HCT116 (cell line): ENCODE measurements at regions not wholly inside any gene's neighbourhood (a gene's known extent, or its start where the extent isn't known, plus 50 kb on each side); places are given as distances from the start of the nearest gene placed in this dataset.

Experiments used
- ATAC-seq: fragments of 200-7000 bp; cut with Tn5 transposase; 2 replicates; pipeline ENCODE4 v1.9.1; 2020; ENCODE audit warnings: mild to moderate bottlenecking, moderate library complexity
- BruUV-seq: library from RNA; stranded (reverse); fragments of 400-500 nt; replicated peaks from 2 replicates; lab custom pipeline; 2021; lab: Mats Ljungman, UMichigan
- CTCF ChIA-PET: fragments of 300-600 bp; sonication (Branson Sonifier 250); formaldehyde crosslinking; loops from one replicate; lab custom pipeline; 2021; ENCODE audit warnings: antibody characterized with exemption; lab: Charles Lee
- POLR2A ChIA-PET: fragments of 300-600, 350-600 bp; sonication (Branson Sonifier 250); formaldehyde crosslinking; loops from one replicate; lab custom pipeline; 2021; ENCODE audit warnings: antibody characterized with exemption; lab: Charles Lee
- RAD21 ChIA-PET, 2 experiments: fragments of 300-600 bp; sonication (Branson Sonifier 250); formaldehyde crosslinking; loops; one replicate each; lab custom pipeline; 2023; ENCODE audit warnings: low total read pairs in 2 of 2; ENCODE audit not compliant: uncharacterized antibody in 2 of 2, unreplicated experiment in 2 of 2, low non-redundant PET in 1 of 2; lab: Charles Lee
- DNase-seq: peaks from one replicate; pipeline ENCODE4 v3.0.0-alpha.2; 2010; ENCODE audit warnings: low read depth, low spot score
- H2AFZ ChIP-seq: fragments of 200-600 bp; shearing (Covaris generic), sonication (generic); 2 replicates; pipeline ENCODE4 v1.6.1; 2017; ENCODE audit warnings: low read depth, mixed run types, mixed read lengths, antibody characterized with exemption, low read length; ENCODE audit not compliant: poor library complexity, severe bottlenecking
- H3K27ac ChIP-seq: 2 replicates; pipeline ENCODE4 v1.5.1; 2012; ENCODE audit warnings: low read depth, low read length
- H3K27me3 ChIP-seq: fragments of 200-600 bp; sonication (generic); 2 replicates; pipeline ENCODE4 v1.6.1; 2016; ENCODE audit warnings: mixed run types, low read length, mixed read lengths; ENCODE audit not compliant: insufficient read depth
- H3K36me3 ChIP-seq, 2 experiments: fragments of 200-500 bp in 1 of 2; fragments of 200-600 bp in 1 of 2; sonication (Bioruptor generic) in 1 of 2; sonication (generic) in 1 of 2; 2 replicates each; pipeline versions ENCODE4 v1.5.1 to v1.6.1; 2014 to 2016; ENCODE audit warnings: low read length in 2 of 2, inconsistent platforms in 1 of 2, mixed read lengths in 1 of 2, mixed run types in 1 of 2; ENCODE audit not compliant: insufficient read depth in 2 of 2, control insufficient read depth in 1 of 2
- H3K4me1 ChIP-seq, 2 experiments: fragments of 200-600 bp in 1 of 2; sonication (generic) in 1 of 2; 2 replicates each; pipeline versions ENCODE4 v1.5.1 to v1.6.1; 2012 to 2017; ENCODE audit warnings: low read length in 2 of 2, inconsistent platforms in 1 of 2, mild to moderate bottlenecking in 1 of 2, mixed read lengths in 1 of 2, mixed run types in 1 of 2, moderate library complexity in 1 of 2; ENCODE audit not compliant: insufficient read depth in 2 of 2, control insufficient read depth in 1 of 2
- H3K4me2 ChIP-seq: fragments of 200-600 bp; sonication (generic); 2 replicates; pipeline ENCODE4 v1.6.1; 2017; ENCODE audit warnings: mixed run types, low read length, mixed read lengths
- H3K4me3 ChIP-seq, 2 experiments: fragments of 200-600 bp in 1 of 2; sonication (generic) in 1 of 2; replicated peaks in 1 of 2; 2 replicates each; pipeline ENCODE4 v1.5.1; 2011 to 2016; ENCODE audit warnings: low read length in 2 of 2, control low read depth in 1 of 2, low read depth in 1 of 2, mild to moderate bottlenecking in 1 of 2, mixed read lengths in 1 of 2, mixed run types in 1 of 2
- H3K79me2 ChIP-seq: fragments of 200-600 bp; sonication (generic); 2 replicates; pipeline ENCODE4 v1.6.1; 2017; ENCODE audit warnings: mild to moderate bottlenecking, mixed run types, low read length, moderate library complexity, mixed read lengths; ENCODE audit not compliant: insufficient read depth
- H3K9ac ChIP-seq: fragments of 200-600 bp; sonication (generic); 2 replicates; pipeline ENCODE4 v1.6.1; 2016; ENCODE audit warnings: low read length, mixed read lengths
- H3K9me2 ChIP-seq: fragments of 200-600 bp; sonication (generic), shearing (Covaris generic); 2 replicates; pipeline ENCODE4 v1.6.1; 2017; ENCODE audit warnings: mixed run types, mild to moderate bottlenecking, moderate library complexity; ENCODE audit not compliant: insufficient read depth
- H3K9me3 ChIP-seq, 2 experiments: fragments of 200-500 bp in 1 of 2; fragments of 200-600 bp in 1 of 2; sonication (Bioruptor generic) in 1 of 2; sonication (generic) in 1 of 2; 2 replicates each; pipeline ENCODE4 v1.6.1; 2014 to 2017; ENCODE audit warnings: low read length in 2 of 2, mixed read lengths in 2 of 2, inconsistent platforms in 1 of 2, low read depth in 1 of 2, mild to moderate bottlenecking in 1 of 2, mixed run types in 1 of 2, moderate library complexity in 1 of 2; ENCODE audit not compliant: control insufficient read depth in 1 of 2, insufficient read depth in 1 of 2
- H4K20me1 ChIP-seq: fragments of 200-600 bp; sonication (generic), shearing (Covaris generic); 2 replicates; pipeline ENCODE4 v1.6.1; 2017; ENCODE audit warnings: mixed run types, mild to moderate bottlenecking, moderate library complexity; ENCODE audit not compliant: insufficient read depth
- ATF3 ChIP-seq: IDR thresholded peaks from 2 replicates; pipeline ENCODE4 v1.6.1; 2012
- CEBPB ChIP-seq: IDR thresholded peaks from 2 replicates; pipeline ENCODE4 v1.6.1; 2012; ENCODE audit warnings: low read depth
- EGR1 ChIP-seq: IDR thresholded peaks from 2 replicates; pipeline ENCODE4 v1.6.1; 2012; ENCODE audit warnings: low read depth
- ELF1 ChIP-seq: IDR thresholded peaks from 2 replicates; pipeline ENCODE4 v1.6.1; 2012; ENCODE audit warnings: low read depth, borderline replicate concordance
- EZH2 ChIP-seq: fragments of 200-600 bp; sonication (generic); IDR thresholded peaks from 2 replicates; pipeline ENCODE4 v1.6.1; 2017; ENCODE audit warnings: antibody characterized with exemption, mixed run types
- EZH2phosphoT487 ChIP-seq: fragments of 200-600 bp; IDR thresholded peaks from 2 replicates; pipeline ENCODE4 v1.6.1; 2018; ENCODE audit warnings: antibody characterized with exemption, borderline replicate concordance
- FOSL1 ChIP-seq: IDR thresholded peaks from 2 replicates; pipeline ENCODE4 v1.6.1; 2012; ENCODE audit warnings: low read depth
- JUND ChIP-seq: IDR thresholded peaks from 2 replicates; pipeline ENCODE4 v1.6.1; 2012
- POLR2A ChIP-seq: IDR thresholded peaks from 2 replicates; pipeline ENCODE4 v1.7.0; 2011; ENCODE audit warnings: borderline replicate concordance; ENCODE audit not compliant: insufficient read depth, insufficient read length; ENCODE audit errors: extremely low read depth
- RAD21 ChIP-seq: IDR thresholded peaks from 2 replicates; pipeline ENCODE4 v1.6.1; 2012; ENCODE audit warnings: low read depth, mild to moderate bottlenecking
- REST ChIP-seq: IDR thresholded peaks from 2 replicates; pipeline ENCODE4 v1.6.1; 2012; ENCODE audit warnings: low read depth
- SIN3A ChIP-seq: IDR thresholded peaks from 2 replicates; pipeline ENCODE4 v1.6.1; 2012; ENCODE audit warnings: low read depth
- SP1 ChIP-seq: IDR thresholded peaks from 2 replicates; pipeline ENCODE4 v1.6.1; 2012; ENCODE audit warnings: low read depth
- SRF ChIP-seq: IDR thresholded peaks from 2 replicates; pipeline ENCODE4 v1.6.1; 2012; ENCODE audit warnings: low read depth
- TCF7L2 ChIP-seq: IDR thresholded peaks from 2 replicates; pipeline ENCODE4 v1.7.0; 2011; ENCODE audit warnings: borderline replicate concordance, inconsistent platforms; ENCODE audit not compliant: insufficient read depth, insufficient read length; ENCODE audit errors: extremely low read depth
- ZNF274 ChIP-seq: fragments of 200-500 bp; sonication (Bioruptor generic); IDR thresholded peaks from 2 replicates; pipeline ENCODE4 v1.6.1; 2014; ENCODE audit warnings: mild to moderate bottlenecking, low read depth, low read length, inconsistent platforms
- intact Hi-C: fragments of 100-400 bp; cut with micrococcal nuclease; formaldehyde crosslinking; loops from 2 replicates; pipeline ENCODE4 v1.10.0; 2022

- RAD21 ChIA-PET: no interaction called here
- Histone ChIP-seq H3K9me3 (no peaks in the 10 kb centered on the region), H3K9ac (no peak overlapping the region), H2AFZ (no peak overlapping the region), H3K4me3 (no peak overlapping the region), H4K20me1 (no peaks in the 10 kb centered on the region), H3K4me1 (no peaks in the 10 kb centered on the region), H3K4me2 (no peak overlapping the region), H3K79me2 (no peaks in the 10 kb centered on the region)
- no TSS peak for BruUV-seq
- intact Hi-C loops: no loop called here
- ATAC-seq (no peak), DNase-seq (no peak)
- POLR2A ChIA-PET: no interaction called here
- no peak for TF ChIP-seq SIN3A
- TF ChIP-seq EZH2phosphoT487: no peak
- TF ChIP-seq JUND: no peak
- TF ChIP-seq RAD21: no peak
- no peak for TF ChIP-seq ZNF274
- TF ChIP-seq EZH2: no peak
- TF ChIP-seq REST: no peak
- no peak for TF ChIP-seq SP1
- no peak for TF ChIP-seq TCF7L2
- no peak for TF ChIP-seq ELF1
- TF ChIP-seq CEBPB: no peak
- TF ChIP-seq FOSL1: no peak
- TF ChIP-seq SRF: no peak
- TF ChIP-seq EGR1: no peak
- TF ChIP-seq POLR2A: no peak
- TF ChIP-seq ATF3: no peak
- TF ChIP-seq, all 23 proteins: peak for 0
- CTCF ChIA-PET: no interaction called here
- no peaks in the 10 kb centered on the region for H3K27me3 ChIP-seq
- no peaks in the 10 kb centered on the region for H3K9me2 ChIP-seq
- no peak overlapping the region for H3K27ac ChIP-seq
- H3K36me3 ChIP-seq: no peaks in the 10 kb centered on the region
Observed at GRCh38 chr5:40452874-40453624, 226.7 kb upstream of the PTGER4 start.
